Cardiac fibroblast (primary cell): ENCODE measurements at regions not wholly inside any gene's neighbourhood (a gene's known extent, or its start where the extent isn't known, plus 50 kb on each side); places are given as distances from the start of the nearest gene placed in this dataset.

Source experiments
- DNase-seq, 2 donors: peaks; one replicate each; pipeline versions ENCODE4 v3.0.0 to v3.0.0-alpha.2; 2010; ENCODE audit warnings: low read depth in 2 of 2
- H3K4me3 ChIP-seq, 2 donors: replicated peaks in 1 of 2; 1 replicate in 1 of 2; 2 replicates in 1 of 2; pipeline ENCODE4 v1.5.1; 2011; ENCODE audit warnings: low read depth in 2 of 2, low read length in 2 of 2, mild to moderate bottlenecking in 2 of 2, moderate library complexity in 1 of 2
- CTCF ChIP-seq: IDR thresholded peaks from one replicate; pipeline ENCODE4 v1.5.1; 2011; ENCODE audit warnings: low read depth, mild to moderate bottlenecking, low read length, inconsistent platforms

GRCh38 chr15:62297933-62298332 is 132.8 kb upstream of the C2CD4B start:
- DNase-seq = no peak
- TF ChIP-seq CTCF = no peak
- no peak overlapping the region for H3K4me3 ChIP-seq

GRCh38 chr15:62298811-62299210 is 133.7 kb upstream of the C2CD4B start:
- no peak for TF ChIP-seq CTCF
- no peak for DNase-seq
- no peak overlapping the region for H3K4me3 ChIP-seq

GRCh38 chr15:62299541-62299940 is 134.5 kb upstream of the C2CD4B start:
- H3K4me3 ChIP-seq = no peak overlapping the region
- TF ChIP-seq CTCF = no peak
- DNase-seq = no peak

GRCh38 chr15:62301993-62302675 is 137.0 kb upstream of the C2CD4B start:
- TF ChIP-seq CTCF = no peak
- peak in 1 of 2 donors; percentile 50 for DNase-seq

GRCh38 chr15:62306851-62307504 is 141.9 kb upstream of the C2CD4B start:
- DNase-seq = peak; percentile 88 to 89
- peak; percentile 65 for TF ChIP-seq CTCF
- H3K4me3 ChIP-seq = no peak overlapping the region

More at GRCh38 chr15:62301993-62302675, 137.0 kb upstream of the C2CD4B start:
- no peak overlapping the region for H3K4me3 ChIP-seq

GRCh38 chr15:62307551-62307950 is 142.5 kb upstream of the C2CD4B start:
- no peak overlapping the region for H3K4me3 ChIP-seq
- peak in 1 of 2 donors; percentile 74 for DNase-seq
- TF ChIP-seq CTCF = no peak
